ENCODE measurements at regions not wholly inside any gene's neighbourhood (a gene's known extent, or its start where the extent isn't known, plus 50 kb on each side); places are given as distances from the start of the nearest gene placed in this dataset.

DNA sequence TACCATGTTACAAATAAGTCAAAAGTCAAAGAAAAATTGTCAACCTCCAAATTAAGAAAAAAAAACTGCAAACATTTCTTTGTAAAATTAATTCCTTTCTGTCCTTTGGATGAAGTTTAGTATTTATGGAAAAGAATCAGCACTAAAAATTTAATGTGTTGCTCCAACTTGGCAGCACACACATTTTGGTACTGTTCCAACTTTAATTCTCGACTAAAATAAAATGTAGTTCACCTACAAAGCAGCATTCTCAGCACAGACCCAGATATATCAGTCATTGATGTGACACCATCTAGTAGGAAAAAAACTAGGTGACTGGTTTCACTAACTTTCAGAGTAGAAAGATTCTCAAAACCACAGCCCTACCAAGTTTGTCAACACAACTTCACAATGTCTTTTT lies 131.7 kb upstream of the ROBO2 start:
- DNase-seq (ENCODE audit: low spot score) = no peak

DNA sequence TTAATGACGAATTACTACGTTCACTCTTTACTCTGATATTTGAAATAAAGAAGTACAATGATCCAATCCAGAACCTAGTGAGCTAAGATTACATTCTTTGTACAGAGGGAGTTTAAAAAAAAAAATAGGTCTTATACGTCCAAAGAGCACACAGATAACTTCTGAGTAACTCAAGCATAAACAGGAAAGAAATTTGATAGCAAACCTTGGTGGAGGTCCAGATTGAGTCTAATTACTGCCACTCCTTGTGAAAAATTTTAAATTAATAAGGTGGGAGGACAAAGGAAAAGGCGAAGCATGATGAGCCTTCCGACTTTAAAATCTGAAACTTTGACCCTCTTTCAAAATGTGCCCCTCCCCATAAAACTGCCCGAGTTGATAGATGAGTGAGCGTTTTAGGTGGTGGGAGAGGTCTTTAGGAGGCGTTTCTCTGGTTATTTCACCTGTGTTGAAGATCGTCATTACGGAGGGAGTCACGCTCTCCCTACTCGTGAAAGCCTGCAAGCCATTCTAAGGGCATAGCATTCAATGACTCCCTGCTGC lies 127.0 kb upstream of the ROBO2 start:
- no peak for DNase-seq (ENCODE audit: low spot score)

DNA sequence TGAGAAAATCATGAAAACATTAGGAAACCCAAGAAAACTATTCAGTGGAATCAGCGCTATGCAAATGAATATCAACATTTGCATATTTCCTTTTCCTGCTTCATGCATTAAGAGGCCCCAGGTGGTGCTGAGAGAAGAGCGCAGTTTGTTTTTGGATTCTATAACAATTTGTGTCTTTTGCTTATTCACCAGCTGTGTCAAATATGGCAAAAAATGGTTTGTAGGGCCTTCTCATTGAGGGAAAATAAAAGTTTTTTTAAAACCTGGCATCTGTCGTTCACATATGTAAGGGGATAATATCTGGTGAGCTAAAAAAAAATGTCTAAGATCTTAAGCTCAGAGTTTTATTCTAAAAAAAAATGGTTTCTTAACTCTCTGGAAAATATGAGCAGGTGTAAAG lies 122.5 kb upstream of the ROBO2 start:
- no peak for DNase-seq (ENCODE audit: low spot score)

DNA sequence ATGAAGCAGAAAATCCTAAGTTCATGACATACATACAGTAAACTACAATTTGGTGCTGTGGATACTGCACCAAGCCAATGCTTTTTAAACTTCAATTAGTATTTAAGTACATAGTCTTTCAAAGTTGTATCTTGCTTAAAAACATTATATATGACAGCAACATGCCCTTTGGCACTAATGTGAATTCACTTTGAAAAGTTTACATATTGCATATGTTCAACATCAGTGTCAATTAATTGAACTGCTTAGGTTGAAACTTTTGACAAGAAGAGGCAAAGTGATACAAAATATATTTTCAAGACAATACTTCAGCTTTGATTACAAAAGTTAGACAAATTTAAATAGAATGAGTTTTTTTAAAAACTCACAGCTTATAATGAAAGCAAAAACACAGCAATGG lies 119.4 kb upstream of the ROBO2 start:
- DNase-seq (ENCODE audit: low spot score) = no peak

DNA sequence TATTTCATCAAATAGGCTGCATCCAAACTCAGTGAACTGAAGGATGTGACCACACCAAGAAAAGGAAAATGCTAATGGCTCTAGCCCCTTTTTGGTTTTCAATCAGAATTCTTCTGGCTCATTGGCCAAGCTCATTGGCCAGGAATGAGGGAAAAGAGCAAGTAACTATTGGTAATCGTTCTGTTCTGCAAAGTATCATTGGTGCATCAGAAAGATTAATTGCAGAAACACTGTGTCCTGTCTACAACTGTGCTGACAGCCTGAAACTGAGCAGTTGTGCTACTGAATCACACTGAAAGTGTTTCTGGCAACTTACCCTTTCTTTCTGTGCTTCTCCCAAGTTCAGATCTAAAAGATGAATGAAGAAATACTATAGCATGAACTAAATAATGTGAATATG lies 116.4 kb upstream of the ROBO2 start:
- DNase-seq (ENCODE audit: low spot score) = no peak

DNA sequence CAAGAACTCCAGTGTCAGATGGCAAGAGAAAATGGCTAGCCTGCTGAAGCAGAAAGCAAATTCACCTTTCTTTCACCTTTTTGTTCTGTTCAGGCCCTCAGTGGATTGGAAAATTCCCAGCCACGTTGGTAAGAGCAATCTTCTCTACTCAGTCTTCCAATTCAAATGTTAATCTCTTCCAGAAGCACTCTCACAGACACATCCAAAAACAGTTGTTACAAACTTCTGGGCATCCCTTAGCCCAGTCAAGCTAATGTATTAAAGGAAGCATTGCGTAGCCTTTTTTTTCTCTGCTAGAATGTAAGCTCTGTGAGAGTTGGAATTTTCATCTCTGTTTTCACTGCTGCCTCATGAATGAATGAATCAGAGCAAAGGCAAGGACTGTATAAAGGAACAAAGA lies 109.2 kb upstream of the ROBO2 start:
- no peak for DNase-seq (ENCODE audit: low spot score)

DNA sequence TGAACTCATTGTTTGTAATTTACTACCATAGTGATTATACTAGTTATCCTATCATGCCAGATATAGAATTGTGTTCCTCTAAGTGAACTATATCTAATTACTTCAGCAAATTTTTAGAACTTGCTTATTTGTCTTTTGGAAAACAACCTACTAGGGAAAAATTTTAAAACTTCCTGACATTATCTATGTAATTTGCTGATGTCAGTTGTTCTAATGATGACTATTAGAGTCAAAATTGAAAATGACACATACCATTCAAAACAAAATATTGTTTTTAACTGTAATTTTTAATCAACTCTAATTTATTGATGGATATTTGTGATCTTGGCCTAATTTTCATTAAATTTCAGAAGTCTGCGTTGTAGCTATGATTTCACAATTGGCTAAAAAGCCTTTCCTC lies 106.7 kb upstream of the ROBO2 start:
- DNase-seq (ENCODE audit: low spot score) = no peak

DNA sequence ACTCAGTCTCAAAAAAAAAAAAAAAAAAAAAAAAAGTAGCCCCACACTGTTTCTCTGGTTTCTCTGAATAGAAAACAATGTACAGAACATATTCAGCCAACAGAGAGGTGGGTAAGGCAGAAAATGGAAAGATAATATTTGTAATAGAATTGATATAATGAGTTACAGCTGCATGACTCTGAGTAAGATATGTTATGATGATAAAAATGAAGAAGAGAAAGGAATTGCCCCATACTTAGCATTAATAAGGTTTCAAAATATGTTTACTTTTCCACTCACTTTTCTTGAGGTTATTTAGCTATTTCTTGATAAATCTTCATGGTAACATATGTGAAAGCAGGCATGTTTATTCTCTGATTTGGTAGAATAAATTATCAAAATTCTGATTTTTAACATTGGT lies 100.9 kb upstream of the ROBO2 start:
- DNase-seq (ENCODE audit: low spot score) = no peak

DNA sequence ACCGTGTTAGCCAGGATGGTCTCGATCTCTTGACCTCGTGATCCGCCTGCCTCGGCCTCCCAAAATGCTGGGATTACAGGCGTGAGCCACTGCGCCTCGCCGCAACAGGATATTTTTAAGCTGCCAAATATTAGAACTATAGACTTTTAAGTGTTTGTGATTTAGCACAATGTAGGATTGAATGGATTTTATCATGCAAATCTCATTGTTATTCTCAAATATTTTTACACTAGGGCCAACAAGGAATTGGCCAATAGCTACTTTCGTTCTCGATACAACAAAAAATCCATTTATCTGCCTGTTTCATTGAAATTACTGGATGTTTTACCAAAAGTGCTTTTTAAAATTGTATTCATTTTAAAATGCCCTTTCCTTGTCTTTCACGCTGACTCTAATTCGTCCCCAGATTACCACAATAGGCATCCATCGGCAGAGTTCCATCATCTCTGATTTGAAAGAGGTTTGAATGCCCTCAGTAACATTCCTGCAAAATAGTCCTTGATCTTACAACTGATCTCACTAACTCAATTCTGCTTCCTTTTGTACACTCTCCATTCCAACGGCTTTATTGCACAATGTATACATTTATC lies 99.6 kb upstream of the ROBO2 start:
- no peak for DNase-seq (ENCODE audit: low spot score)

DNA sequence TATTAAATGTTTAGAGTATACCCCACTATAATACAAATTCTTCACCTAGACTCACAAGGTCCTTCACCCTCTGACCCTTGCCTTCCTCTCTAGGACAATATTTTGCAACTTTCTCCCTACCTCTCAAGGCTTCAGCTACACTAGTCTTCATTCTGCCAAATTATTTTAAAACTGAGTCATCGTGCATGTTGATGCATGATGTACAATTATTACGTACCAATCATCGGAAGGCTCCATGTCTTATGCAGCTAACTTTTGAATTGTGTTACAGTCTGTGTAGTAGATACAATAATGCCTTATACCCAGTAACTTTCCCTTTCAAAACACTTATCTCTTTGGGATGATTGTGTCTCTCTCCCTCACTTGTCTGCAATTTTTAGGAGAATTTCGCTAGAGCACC lies 98.5 kb upstream of the ROBO2 start:
- DNase-seq (ENCODE audit: low spot score) = no peak

DNA sequence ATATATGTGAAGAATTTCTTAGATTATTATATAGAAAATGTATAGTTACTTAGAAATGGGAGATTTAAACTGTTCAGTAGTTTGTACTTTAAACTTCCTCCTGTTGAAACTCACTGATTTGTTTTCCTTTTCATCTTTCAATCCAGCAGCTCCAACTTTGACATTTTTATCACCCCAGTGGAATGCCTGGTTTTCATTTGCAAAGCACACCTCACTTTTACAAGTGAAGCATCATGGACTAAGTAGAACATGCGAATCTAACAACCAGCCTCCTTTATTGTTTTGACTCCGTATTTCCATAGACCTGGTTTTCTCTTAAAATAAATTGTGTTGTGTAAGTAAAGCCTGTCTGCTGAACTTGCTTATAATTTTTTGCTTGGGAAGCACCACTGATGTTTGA lies 97.8 kb upstream of the ROBO2 start:
- DNase-seq (ENCODE audit: low spot score) = no peak

DNA sequence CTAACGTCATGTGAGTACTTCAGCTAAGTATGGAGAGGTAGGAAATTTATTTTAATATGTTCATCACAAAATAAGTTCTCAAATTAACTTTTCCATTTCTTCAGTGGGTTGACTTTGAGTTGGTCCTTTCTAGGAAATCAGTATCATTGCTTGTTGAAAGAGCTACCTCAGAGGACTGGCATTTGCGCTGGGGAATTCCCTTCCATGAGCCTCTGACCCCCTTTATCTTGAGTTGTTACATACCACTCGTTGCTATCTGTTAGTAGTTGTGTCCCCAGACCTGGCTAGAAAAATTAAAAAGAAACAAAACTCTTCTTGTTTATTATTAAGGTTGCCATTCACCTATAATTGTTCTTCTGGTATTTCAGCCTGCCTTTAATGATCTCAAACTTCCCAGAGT lies 96.8 kb upstream of the ROBO2 start:
- DNase-seq (ENCODE audit: low spot score) = peak; percentile 31

DNA sequence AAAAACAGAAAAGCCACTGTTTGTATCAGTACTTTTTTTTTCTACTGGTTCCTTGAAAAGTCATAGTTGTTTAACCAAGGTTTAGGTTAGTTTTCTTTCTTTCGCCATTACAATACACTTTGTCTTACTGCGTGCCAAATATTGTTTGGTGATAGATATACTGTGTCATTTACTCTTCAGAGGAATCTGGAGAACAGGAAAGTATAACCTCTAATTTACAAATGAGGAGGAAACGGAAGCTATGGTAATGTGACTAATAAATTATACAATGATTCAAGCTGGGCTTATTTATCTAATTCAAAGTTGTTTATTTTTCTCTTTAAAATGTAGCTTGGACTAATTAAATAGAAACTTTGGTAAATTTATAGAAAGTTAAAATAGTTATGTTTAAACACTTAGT lies 96.2 kb upstream of the ROBO2 start:
- no peak for DNase-seq (ENCODE audit: low spot score)

DNA sequence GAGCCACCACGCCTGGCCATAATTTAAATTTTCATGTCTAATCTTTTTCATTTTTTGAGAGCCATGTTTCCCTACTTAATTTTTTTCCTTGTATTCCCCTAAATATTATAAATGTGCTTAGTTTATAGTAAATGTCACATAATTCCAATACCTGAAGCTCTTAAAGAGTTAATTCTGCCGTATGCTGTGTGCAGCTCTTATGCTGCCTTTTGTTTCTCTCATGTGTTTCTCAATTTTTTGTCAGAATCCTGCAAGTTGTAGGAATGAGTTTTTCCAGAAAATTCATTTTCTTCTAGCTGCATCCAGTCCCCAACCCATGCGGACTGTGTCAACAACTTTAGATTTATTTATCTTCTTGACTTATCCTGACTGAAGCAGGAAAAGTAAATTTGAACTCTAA lies 90.9 kb upstream of the ROBO2 start:
- no peak for DNase-seq (ENCODE audit: low spot score)

DNA sequence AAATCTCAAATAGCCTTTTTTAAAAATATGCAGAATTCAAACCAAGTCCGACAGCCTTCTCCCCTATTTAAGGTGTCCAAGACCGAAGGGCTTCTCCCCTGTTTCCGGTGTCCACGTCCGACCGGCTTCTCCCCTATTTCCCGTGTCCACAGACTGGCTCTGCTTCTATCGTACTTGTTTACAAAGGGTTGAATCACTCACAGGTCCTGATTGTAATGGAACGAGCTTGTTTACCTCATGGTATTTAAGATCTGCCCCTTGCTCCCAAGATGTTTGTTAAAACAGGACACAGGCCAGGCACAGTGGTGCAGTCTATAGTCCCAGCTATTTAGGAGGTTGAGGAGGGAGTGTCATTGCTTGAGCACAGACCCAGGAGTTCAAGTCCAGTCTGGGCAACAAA lies 90.4 kb upstream of the ROBO2 start:
- DNase-seq (ENCODE audit: low spot score) = no peak

DNA sequence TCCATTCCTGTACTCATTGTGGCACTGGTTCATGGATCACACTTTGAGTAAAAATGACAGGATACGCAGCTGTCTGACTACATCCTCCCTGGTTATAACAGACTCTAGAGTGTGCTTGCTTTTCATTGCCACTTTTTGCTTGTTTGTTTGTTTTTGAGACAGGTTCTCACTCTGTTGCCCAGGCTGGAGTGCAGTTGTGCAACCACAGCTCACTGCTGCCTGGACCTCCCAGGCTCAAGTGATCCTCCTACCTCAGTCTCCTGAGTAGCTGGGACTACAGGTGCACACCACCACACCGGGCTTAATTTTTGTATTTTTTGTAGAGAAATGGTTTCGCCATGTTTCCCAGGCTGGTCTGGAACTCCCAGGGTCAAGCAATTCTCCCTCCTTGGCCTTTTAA lies 89.3 kb upstream of the ROBO2 start:
- DNase-seq (ENCODE audit: low spot score) = no peak

DNA sequence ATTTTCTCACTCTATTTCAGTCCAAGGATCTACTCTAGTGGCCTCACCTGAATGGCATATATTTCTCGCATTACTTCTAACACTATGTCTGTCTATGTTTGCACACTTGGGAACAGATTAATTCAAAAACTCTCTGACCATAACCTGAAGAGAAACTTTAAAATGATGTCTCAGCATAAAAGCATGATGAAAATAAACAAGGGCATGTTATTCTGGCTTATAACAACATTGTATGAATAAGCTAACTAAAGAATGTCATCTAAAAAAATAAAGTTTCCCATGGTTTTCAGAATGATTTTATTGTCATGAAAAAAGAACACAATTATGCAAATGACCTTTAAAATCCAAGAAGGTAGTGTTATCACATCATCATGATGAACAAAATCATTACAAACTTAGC lies 85.5 kb upstream of the ROBO2 start:
- DNase-seq (ENCODE audit: low spot score) = no peak

DNA sequence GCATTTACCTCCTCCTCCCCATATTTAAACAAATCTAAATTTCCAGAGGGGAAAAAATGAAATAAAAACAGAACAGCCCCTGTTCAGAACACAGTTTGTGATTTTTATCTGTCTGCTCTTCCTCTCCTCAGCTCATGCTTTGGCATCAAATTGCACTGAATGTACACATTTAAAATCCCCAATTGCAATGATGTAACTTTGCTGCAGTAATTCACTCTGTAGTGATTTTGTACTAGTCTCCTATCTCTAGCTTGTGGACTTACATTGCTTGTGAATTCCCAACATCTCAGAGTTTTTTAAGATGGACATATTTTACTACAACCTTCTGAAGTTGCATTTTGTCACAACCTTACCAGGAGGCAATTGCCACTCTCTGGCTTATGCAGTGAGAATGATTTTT lies 81.6 kb upstream of the ROBO2 start:
- no peak for DNase-seq (ENCODE audit: low spot score)

DNA sequence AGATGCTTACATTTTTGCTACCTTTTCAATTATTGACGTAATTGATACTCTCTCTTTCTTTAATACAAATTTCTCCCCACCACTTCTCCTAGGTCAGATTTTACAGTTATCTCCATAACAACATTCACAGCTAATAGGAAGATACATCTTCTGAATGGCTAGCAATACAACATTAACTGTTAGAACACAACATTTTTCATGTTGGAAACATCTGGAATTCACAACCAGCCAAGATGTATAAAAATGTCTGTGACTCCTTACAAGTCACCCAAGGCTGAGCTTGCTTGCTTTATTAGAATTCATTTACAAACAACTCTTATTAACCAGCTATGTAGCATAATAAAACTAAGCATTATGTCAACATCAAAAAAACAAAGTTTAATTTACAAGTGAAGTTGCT lies 81.0 kb upstream of the ROBO2 start:
- no peak for DNase-seq (ENCODE audit: low spot score)

DNA sequence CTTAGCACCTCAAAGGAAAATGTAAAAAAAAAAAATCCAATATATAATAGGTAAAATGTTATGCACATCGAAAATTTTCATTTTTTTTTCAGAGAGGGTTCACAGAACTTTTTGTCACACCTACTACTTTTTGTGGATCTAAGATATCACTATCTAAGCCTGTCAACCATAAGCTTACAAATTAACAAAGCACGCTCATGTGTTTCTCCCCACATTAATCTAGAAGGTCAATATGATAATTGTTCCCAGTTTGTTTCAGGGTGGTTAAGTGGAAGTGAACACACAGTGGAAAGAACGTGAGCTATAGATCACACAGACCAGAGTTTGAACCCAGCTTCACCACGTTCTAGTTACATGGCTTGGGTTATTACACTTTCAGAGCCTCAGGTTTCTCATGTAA lies 78.6 kb upstream of the ROBO2 start:
- no peak for DNase-seq (ENCODE audit: low spot score)

DNA sequence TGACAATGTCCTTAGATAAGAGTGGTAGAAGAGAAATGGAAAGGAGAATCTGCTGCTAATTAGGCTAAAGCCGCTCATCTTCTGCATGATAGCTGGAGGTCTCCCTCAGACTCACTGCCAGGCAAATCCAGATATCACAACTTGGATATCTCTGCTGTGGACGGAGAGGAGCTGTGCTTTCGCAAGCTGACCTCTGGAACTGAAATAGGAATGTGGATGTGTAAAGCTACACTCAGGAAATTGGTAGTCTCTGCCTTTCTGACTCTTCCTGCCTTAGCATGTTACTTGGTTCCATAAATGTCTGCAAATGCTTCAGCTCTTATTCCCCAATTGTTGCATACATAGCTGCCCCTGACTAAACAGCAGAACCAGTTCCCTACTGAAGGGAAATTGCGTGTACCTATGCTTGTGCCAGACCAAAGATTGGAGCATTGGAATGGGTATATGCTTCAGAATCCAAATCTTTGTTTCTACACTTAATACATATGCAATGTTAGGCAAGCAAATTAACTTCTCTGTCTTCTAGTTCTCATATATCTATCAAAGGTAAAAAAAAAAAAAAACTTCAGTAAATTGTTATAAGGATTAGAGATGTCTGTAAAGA lies 74.7 kb upstream of the ROBO2 start:
- DNase-seq (ENCODE audit: low spot score) = no peak

DNA sequence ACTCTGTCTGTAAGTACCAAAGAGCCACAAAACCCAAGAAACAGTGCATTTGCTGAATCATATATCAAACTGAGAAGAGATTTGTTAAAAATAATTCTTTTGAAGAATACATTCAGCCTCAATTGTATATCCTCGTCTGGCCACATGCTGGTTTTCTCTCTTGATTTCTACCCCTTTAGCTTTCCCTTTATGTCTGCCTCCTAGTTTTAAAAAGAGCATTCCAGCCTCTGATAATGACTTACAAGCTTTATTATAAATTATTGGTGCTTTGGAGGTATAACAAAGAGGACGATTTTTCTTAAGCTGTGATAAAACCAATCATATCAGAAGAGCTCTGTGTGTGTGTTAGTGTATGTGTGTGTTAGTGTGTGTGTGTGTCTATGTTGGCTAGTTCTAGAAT lies 70.4 kb upstream of the ROBO2 start:
- DNase-seq (ENCODE audit: low spot score) = no peak

DNA sequence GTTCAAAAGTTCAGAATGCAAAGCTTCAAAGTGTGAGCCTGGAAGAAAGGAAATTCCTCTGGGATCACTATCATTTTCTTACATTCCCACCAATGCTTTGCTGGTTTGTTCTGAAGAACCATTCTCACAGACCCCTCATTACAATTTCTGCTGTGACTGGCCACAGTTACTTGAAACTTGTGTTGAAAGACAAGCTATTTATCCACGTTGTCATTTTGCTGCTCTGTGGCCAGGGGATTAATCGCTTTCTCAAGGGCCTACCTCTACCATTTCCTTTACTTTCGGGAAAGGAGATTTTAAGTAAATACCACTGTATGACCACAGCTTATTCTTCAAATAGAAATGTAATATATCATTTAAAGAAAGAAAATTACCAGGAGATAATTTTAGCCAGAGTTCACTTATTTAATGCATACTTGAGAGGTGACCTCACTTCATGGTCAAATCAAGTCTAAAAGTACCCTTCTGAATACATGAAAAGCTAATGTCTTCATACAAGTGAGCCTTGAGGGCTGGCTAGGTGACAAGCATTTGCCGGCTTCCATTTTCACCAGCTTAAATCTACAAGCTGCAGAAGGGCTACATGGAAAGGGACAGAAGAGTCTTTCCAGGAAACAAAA lies 69.8 kb upstream of the ROBO2 start:
- no peak for DNase-seq (ENCODE audit: low spot score)

Data from HuH-7.5 (cell line).